OCI-M1 (cell line): ENCODE measurements at regions not wholly inside any gene's neighbourhood (a gene's known extent, or its start where the extent isn't known, plus 50 kb on each side); places are given as distances from the start of the nearest gene placed in this dataset.
"Not testable (repeated sequence)": the region's sequence is repeated elsewhere in the genome, so short reads cannot be mapped to it uniquely, and the experiment has no call there.

Experiments used
- DNase-seq: peaks from one replicate; lab custom pipeline; 2025; lab: John Stamatoyannopoulos, UW

- DNase-seq = no peak
These were observed 61.7 kb upstream of the ATXN3L start for GRCh38 chrX:13381514-13381913.

- DNase-seq = no peak
These were observed 60.4 kb upstream of the ATXN3L start for GRCh38 chrX:13380211-13380610.

GRCh38 chrX:13378562-13379518, 59.0 kb upstream of the ATXN3L start:
- DNase-seq = not testable (repeated sequence)

- DNase-seq = no peak
These were observed 57.7 kb upstream of the ATXN3L start for GRCh38 chrX:13377550-13377934.

- peak; percentile 40 for DNase-seq
These were observed 57.1 kb upstream of the ATXN3L start for GRCh38 chrX:13376857-13377549.

DNA sequence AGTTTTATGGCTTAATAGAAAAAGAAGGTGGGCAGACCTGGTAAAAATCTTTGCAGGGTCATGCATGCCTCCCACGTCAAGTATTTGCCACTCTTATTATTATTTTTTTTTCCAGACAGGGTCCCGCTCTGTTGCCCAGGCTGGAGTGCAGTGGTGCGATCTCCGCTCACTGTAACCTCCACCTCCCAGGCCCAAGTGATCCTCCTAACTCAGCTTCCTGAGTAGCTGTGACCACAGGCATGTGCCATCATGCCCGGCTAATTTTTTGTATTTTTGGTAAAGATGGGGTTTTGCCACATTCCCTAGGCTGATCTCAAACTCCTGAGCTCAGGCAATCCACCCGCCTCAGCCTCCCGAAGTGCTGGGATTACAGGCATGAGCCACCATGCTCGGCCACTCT, 55.7 kb upstream of the ATXN3L start:
- not testable (repeated sequence) for DNase-seq

- DNase-seq = no peak
These were observed 54.5 kb upstream of the ATXN3L start for GRCh38 chrX:13374364-13374763.

- DNase-seq = peak; percentile 20
These were observed 53.8 kb upstream of the ATXN3L start for GRCh38 chrX:13373431-13374187.

- DNase-seq = no peak
These were observed 53.2 kb upstream of the ATXN3L start for GRCh38 chrX:13373027-13373426.

DNA sequence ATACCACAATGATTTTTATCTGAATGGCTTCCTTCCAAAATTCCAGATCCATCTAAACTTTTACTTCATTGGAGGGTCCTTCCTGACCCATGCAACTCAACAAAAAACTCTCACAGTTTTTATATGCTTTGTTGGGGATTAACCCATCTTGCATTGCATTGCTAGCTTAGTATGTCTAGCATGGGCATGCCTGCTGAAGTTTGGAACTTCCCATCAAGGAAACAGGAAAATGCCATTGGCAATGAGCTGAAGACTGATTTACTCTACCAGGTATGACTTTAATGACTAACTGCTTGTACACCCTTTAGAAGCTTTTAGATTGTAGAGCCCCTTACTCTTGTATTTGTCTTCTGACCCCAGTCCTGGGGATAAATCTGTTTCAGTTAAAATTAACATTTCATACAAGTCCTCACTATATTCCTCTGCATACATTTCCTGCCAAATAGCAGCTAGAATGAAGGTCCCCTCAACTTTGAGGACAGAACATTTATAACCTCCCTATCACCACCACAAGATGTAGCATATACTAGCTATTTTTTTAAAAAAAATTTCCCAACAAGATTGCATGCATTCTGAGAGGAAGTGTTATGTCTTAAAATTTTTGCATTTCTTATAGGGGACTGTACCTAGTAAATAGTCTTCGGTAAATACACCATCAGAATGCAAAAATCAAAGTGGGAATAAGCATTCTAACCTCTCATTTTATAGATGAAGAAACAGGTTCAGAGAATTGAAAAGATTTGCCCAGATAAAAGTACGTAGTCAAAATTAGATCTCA, 52.5 kb upstream of the ATXN3L start:
- DNase-seq = no peak

GRCh38 chrX:13371186-13371585, 51.3 kb upstream of the ATXN3L start:
- DNase-seq = no peak

DNA sequence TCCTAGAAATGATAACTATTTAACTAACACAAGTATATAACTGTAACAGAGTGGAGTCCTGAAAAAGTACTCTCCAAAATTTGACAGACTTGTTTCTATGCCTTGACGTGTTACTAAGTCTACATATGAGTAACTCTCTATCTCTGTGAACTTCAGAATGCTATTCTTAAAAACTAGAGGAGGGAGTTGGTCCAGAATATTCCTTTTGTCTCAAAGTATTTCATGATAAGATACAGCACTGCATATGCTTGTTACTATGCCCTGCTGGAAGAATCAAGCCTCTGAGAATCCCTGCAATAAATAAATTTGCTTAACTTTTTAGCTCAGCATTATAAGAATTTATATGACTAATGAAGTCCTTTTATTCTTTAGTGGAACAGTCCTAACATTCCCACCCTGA, 50.9 kb upstream of the ATXN3L start:
- no peak for DNase-seq
